CD4-positive, alpha-beta T cell (primary cell): ENCODE measurements at regions not wholly inside any gene's neighbourhood (a gene's known extent, or its start where the extent isn't known, plus 50 kb on each side); places are given as distances from the start of the nearest gene placed in this dataset.

ENCODE experiments used
- ATAC-seq: fragments of 200-7000 bp; cut with Tn5 transposase; one replicate; pipeline ENCODE4 v1.10.0; 2022; ENCODE audit warnings: mild to moderate bottlenecking; ENCODE audit not compliant: poor library complexity
- CTCF ChIA-PET: fragments of 350-600 bp; sonication (Branson Sonifier 250); formaldehyde crosslinking; loops from one replicate; lab custom pipeline; 2021; ENCODE audit warnings: antibody characterized with exemption, inconsistent platforms; lab: Charles Lee
- POLR2A ChIA-PET: fragments of 350-600 bp; sonication (Branson Sonifier 250); formaldehyde crosslinking; loops from one replicate; lab custom pipeline; 2021; ENCODE audit warnings: antibody characterized with exemption, inconsistent platforms; lab: Charles Lee
- DNase-seq, 14 experiments: peaks; one replicate each; pipeline ENCODE4 v3.0.0-alpha.2; 2013 to 2020; ENCODE audit warnings: mixed read lengths in 2 of 14
- H3K27ac ChIP-seq, 2 donors: one replicate each; pipeline versions ENCODE4 v1.5.1 to v1.7.0; 2013; ENCODE audit warnings: low read length in 2 of 2, low read depth in 1 of 2, mild to moderate bottlenecking in 1 of 2
- H3K27me3 ChIP-seq, 2 experiments: 1 replicate in 1 of 2; 2 replicates in 1 of 2; pipeline versions ENCODE4 v1.6.1 to v1.7.0; 2013; ENCODE audit warnings: low read length in 2 of 2, control low read depth in 1 of 2, mild to moderate bottlenecking in 1 of 2, moderate library complexity in 1 of 2; ENCODE audit not compliant: insufficient read depth in 2 of 2, control insufficient read depth in 1 of 2
- H3K36me3 ChIP-seq: one replicate; pipeline ENCODE4 v1.6.1; 2013; ENCODE audit warnings: low read length, control low read depth; ENCODE audit not compliant: insufficient read depth
- H3K4me1 ChIP-seq: one replicate; pipeline ENCODE4 v1.6.1; 2013; ENCODE audit warnings: low read length, control low read depth; ENCODE audit not compliant: insufficient read depth
- H3K4me3 ChIP-seq: one replicate; pipeline ENCODE4 v1.5.1; 2013; ENCODE audit warnings: mild to moderate bottlenecking, low read length, moderate library complexity
- H3K9me3 ChIP-seq, 2 experiments: 1 replicate in 1 of 2; 2 replicates in 1 of 2; pipeline versions ENCODE4 v1.6.1 to v1.7.0; 2013; ENCODE audit warnings: low read length in 2 of 2, mild to moderate bottlenecking in 2 of 2, control low read depth in 1 of 2, moderate library complexity in 1 of 2; ENCODE audit not compliant: control insufficient read depth in 1 of 2, insufficient read depth in 1 of 2
- H3K27ac Mint-ChIP-seq: one replicate; pipeline ENCODE4 v1.8.0; 2020; ENCODE audit warnings: mixed read lengths
- H3K27me3 Mint-ChIP-seq: one replicate; pipeline ENCODE4 v1.8.0; 2021; ENCODE audit warnings: mixed read lengths
- H3K36me3 Mint-ChIP-seq: one replicate; pipeline ENCODE4 v1.8.0; 2021; ENCODE audit warnings: low read depth, mixed read lengths
- H3K4me1 Mint-ChIP-seq: one replicate; pipeline ENCODE4 v1.8.0; 2021; ENCODE audit warnings: low read depth, mixed read lengths
- H3K4me3 Mint-ChIP-seq: one replicate; pipeline ENCODE4 v1.8.0; 2020; ENCODE audit warnings: mild to moderate bottlenecking, mixed read lengths
- H3K9me3 Mint-ChIP-seq: one replicate; pipeline ENCODE4 v1.8.0; 2020; ENCODE audit warnings: mixed read lengths
- intact Hi-C, 2 experiments: fragments of 100-400 bp; cut with DNase I in 1 of 2; cut with micrococcal nuclease in 1 of 2; formaldehyde crosslinking; loops; one replicate each; pipeline versions ENCODE4 v1.15.1 to v1.9.0; 2023 to 2025; cut with DNase I, micrococcal nuclease
- TF ChIP-seq, protein P1 (sequence below): fragments of 200-600 bp; IDR thresholded peaks from one replicate; pipeline ENCODE4 v1.8.0; 2022; ENCODE audit warnings: antibody characterized with exemption, mild to moderate bottlenecking

DNA sequence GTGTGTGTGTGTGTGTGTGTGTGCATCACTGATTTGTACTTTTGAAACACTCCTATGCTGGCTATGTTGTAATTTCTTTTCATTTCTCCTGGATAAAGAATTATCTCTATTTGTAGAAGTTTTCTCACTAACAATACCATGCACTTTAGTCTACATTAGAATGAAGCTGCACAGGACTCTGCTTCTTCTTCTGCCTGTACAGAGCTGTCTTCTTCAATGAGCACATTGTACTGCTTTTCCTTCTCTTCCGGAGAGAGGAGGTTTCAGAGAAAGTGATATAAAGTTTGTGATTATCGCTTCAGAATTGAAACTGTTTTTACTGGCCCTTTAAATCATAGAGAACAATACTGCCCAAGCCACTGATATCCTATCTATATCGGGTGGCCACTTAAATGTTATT is 677.0 kb downstream of the NR2F1-AS1 start:
- no peak overlapping the region for H3K27ac ChIP-seq
- TF ChIP-seq, protein P1, sequence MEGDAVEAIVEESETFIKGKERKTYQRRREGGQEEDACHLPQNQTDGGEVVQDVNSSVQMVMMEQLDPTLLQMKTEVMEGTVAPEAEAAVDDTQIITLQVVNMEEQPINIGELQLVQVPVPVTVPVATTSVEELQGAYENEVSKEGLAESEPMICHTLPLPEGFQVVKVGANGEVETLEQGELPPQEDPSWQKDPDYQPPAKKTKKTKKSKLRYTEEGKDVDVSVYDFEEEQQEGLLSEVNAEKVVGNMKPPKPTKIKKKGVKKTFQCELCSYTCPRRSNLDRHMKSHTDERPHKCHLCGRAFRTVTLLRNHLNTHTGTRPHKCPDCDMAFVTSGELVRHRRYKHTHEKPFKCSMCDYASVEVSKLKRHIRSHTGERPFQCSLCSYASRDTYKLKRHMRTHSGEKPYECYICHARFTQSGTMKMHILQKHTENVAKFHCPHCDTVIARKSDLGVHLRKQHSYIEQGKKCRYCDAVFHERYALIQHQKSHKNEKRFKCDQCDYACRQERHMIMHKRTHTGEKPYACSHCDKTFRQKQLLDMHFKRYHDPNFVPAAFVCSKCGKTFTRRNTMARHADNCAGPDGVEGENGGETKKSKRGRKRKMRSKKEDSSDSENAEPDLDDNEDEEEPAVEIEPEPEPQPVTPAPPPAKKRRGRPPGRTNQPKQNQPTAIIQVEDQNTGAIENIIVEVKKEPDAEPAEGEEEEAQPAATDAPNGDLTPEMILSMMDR, result no peak
- intact Hi-C loops, result no loop called here
- Mint-ChIP-seq H3K36me3 (no peaks in the 10 kb centered on the region), H3K9me3 (no peaks in the 10 kb centered on the region), H3K27ac (no peak overlapping the region), H3K4me3 (no peak overlapping the region), H3K27me3 (no peaks in the 10 kb centered on the region), H3K4me1 (no peaks in the 10 kb centered on the region)
- DNase-seq (no peak), ATAC-seq (no peak)
- H3K9me3 ChIP-seq, result no peaks in the 10 kb centered on the region
- POLR2A ChIA-PET, result no interaction called here
- no peak overlapping the region for H3K4me3 ChIP-seq
- H3K36me3 ChIP-seq, result no peaks in the 10 kb centered on the region
- CTCF ChIA-PET, result no interaction called here
- H3K27me3 ChIP-seq, result no peaks in the 10 kb centered on the region
- H3K4me1 ChIP-seq, result no peaks in the 10 kb centered on the region

GRCh38 chr5:92899611-92900010 is 681.4 kb downstream of the NR2F1-AS1 start:
- ChIA-PET POLR2A (no interaction called here), CTCF (no interaction called here)
- Mint-ChIP-seq H3K4me3 (no peak overlapping the region), H3K4me1 (no peaks in the 10 kb centered on the region), H3K9me3 (no peaks in the 10 kb centered on the region), H3K27me3 (no peaks in the 10 kb centered on the region), H3K27ac (no peak overlapping the region), H3K36me3 (no peaks in the 10 kb centered on the region)
- Histone ChIP-seq H3K4me3 (no peak overlapping the region), H3K27ac (no peak overlapping the region), H3K36me3 (no peaks in the 10 kb centered on the region), H3K9me3 (no peaks in the 10 kb centered on the region), H3K4me1 (no peaks in the 10 kb centered on the region), H3K27me3 (no peaks in the 10 kb centered on the region)
- DNase-seq, result no peak
- intact Hi-C loops, result no loop called here
- TF ChIP-seq, protein P1, result no peak
- no peak for ATAC-seq

- H3K4me1 Mint-ChIP-seq, result no peaks in the 10 kb centered on the region
- H3K36me3 ChIP-seq, result no peaks in the 10 kb centered on the region
- H3K4me3 Mint-ChIP-seq, result no peak overlapping the region
- no peaks in the 10 kb centered on the region for H3K9me3 Mint-ChIP-seq
- H3K27me3 ChIP-seq, result no peaks in the 10 kb centered on the region
- no peaks in the 10 kb centered on the region for H3K4me1 ChIP-seq
- no peak overlapping the region for H3K27ac ChIP-seq
- ATAC-seq (no peak), DNase-seq (no peak)
- TF ChIP-seq, protein P1, result no peak
- no peak overlapping the region for H3K27ac Mint-ChIP-seq
- no peaks in the 10 kb centered on the region for H3K36me3 Mint-ChIP-seq
- no peak overlapping the region for H3K4me3 ChIP-seq
- intact Hi-C loops, result no loop called here
- no peaks in the 10 kb centered on the region for H3K9me3 ChIP-seq
- ChIA-PET CTCF (no interaction called here), POLR2A (no interaction called here)
- H3K27me3 Mint-ChIP-seq, result no peaks in the 10 kb centered on the region
Observed at GRCh38 chr5:92896722-92897121, 684.3 kb downstream of the NR2F1-AS1 start.
